22Rv1 (cell line): ENCODE measurements at regions not wholly inside any gene's neighbourhood (a gene's known extent, or its start where the extent isn't known, plus 50 kb on each side); places are given as distances from the start of the nearest gene placed in this dataset.

Source experiments
- CTCF ChIP-seq: fragments of 450-650 bp; IDR thresholded peaks from 2 replicates; pipeline ENCODE4 v1.5.1; 2017; ENCODE audit warnings: mild to moderate bottlenecking
- ZFX ChIP-seq: fragments of 450-650 bp; IDR thresholded peaks from 2 replicates; pipeline ENCODE4 v1.6.1; 2017; ENCODE audit warnings: antibody characterized with exemption, borderline replicate concordance

GRCh38 chr7:113775401-113775800 lies 143.4 kb downstream of the PPP1R3A start:
- no peak for TF ChIP-seq CTCF
- TF ChIP-seq ZFX, result no peak
